Activated B cell treated with CpG ODN at 0.5 μM for 24 hours (primary cell): ENCODE measurements at regions not wholly inside any gene's neighbourhood (a gene's known extent, or its start where the extent isn't known, plus 50 kb on each side); places are given as distances from the start of the nearest gene placed in this dataset.

ENCODE experiments used
- ATAC-seq: fragments of 200-7000 bp; cut with Tn5 transposase; one replicate; pipeline ENCODE4 v1.10.0; 2021; ENCODE audit warnings: low read depth, mild to moderate bottlenecking, moderate library complexity
- CTCF ChIA-PET: fragments of 350-600 bp; sonication (Branson Sonifier 250); formaldehyde crosslinking; loops from one replicate; lab custom pipeline; 2021; ENCODE audit warnings: antibody characterized with exemption; lab: Charles Lee
- POLR2A ChIA-PET: fragments of 350-600 bp; sonication (Branson Sonifier 250); formaldehyde crosslinking; loops from one replicate; lab custom pipeline; 2021; ENCODE audit warnings: antibody characterized with exemption; lab: Charles Lee
- DNase-seq: peaks from one replicate; pipeline ENCODE4 v3.0.0; 2022
- H3K27ac Mint-ChIP-seq: one replicate; pipeline ENCODE4 v1.8.0; 2020; ENCODE audit warnings: mixed read lengths
- H3K27me3 Mint-ChIP-seq: one replicate; pipeline ENCODE4 v1.8.0; 2021; ENCODE audit warnings: mixed read lengths
- H3K36me3 Mint-ChIP-seq: one replicate; pipeline ENCODE4 v1.8.0; 2021; ENCODE audit warnings: low read depth, mixed read lengths
- H3K4me1 Mint-ChIP-seq: one replicate; pipeline ENCODE4 v1.8.0; 2021; ENCODE audit warnings: mixed read lengths
- H3K4me3 Mint-ChIP-seq: one replicate; pipeline ENCODE4 v1.8.0; 2020; ENCODE audit warnings: mild to moderate bottlenecking, mixed read lengths
- H3K9me3 Mint-ChIP-seq: one replicate; pipeline ENCODE4 v1.8.0; 2020; ENCODE audit warnings: mixed read lengths
- intact Hi-C: fragments of 100-400 bp; cut with micrococcal nuclease; formaldehyde crosslinking; loops from one replicate; pipeline ENCODE4 v1.15.1; 2024
- TF ChIP-seq, protein P1 (sequence below): fragments of 200-600 bp; IDR thresholded peaks from one replicate; pipeline ENCODE4 v1.8.0; 2022; ENCODE audit warnings: antibody characterized with exemption, mild to moderate bottlenecking

DNA sequence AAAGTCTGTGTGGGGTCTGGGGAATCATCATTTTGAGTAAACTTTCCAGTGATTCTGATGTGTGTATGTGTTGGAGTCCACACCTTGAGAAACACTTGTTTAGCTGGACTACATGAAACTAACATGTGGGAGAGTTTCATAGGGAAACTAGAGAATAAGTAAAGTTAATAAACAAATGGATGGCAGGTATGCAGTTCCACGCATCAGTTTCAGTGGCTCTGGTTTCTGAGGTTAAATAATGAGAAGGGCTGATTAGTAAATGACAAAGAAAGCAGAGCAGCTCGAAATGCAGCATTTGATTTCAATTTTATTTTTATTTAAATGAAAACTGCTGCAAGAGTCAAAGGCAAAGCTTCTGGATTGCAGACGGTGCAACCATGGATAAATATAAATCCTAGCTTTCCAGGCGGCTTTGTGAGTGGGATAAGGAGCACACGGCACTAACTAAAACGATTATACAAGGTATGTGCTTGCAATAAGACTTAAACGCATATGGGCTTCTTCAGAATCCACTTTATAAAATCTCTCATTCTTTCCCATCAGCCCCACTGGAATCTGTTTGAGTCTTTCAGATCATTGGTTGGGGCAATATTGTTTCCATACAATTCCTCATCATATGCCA, 310.7 kb downstream of the PLPP3 start:
- Mint-ChIP-seq H3K36me3 (no peaks in the 10 kb centered on the region), H3K27ac (no peak overlapping the region), H3K4me1 (no peaks in the 10 kb centered on the region), H3K9me3 (no peaks in the 10 kb centered on the region), H3K4me3 (no peak overlapping the region), H3K27me3 (peaks cover 13% of the 10 kb centered on the region)
- ATAC-seq: no peak
- ChIA-PET CTCF (interaction anchor here (0.9 kb wide), 1 partner anchor 8 kb away, joined by 3 read pairs; no protein-coding TSS in a partner anchor), POLR2A (no interaction called here)
- DNase-seq: no peak
- intact Hi-C loops: no loop called here
- TF ChIP-seq, protein P1, sequence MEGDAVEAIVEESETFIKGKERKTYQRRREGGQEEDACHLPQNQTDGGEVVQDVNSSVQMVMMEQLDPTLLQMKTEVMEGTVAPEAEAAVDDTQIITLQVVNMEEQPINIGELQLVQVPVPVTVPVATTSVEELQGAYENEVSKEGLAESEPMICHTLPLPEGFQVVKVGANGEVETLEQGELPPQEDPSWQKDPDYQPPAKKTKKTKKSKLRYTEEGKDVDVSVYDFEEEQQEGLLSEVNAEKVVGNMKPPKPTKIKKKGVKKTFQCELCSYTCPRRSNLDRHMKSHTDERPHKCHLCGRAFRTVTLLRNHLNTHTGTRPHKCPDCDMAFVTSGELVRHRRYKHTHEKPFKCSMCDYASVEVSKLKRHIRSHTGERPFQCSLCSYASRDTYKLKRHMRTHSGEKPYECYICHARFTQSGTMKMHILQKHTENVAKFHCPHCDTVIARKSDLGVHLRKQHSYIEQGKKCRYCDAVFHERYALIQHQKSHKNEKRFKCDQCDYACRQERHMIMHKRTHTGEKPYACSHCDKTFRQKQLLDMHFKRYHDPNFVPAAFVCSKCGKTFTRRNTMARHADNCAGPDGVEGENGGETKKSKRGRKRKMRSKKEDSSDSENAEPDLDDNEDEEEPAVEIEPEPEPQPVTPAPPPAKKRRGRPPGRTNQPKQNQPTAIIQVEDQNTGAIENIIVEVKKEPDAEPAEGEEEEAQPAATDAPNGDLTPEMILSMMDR: no peak

DNA sequence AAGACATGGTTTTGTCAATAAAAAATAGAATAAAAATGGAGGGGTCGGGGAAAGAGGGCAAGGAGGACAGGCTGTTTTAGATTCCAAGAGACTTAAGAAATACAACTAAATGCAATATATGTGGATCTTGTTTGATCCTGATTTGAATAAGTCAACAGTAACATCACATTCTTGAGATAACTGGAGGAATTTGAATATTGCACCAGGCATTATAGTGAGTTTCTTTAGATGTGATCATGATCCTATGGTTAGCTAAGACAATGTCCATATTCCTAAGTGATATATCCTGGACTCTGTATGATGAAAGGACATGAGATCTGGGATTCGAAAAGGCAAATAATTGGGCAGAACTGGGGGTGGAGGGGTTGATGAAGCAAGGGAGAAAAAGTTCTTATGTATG, 311.8 kb downstream of the PLPP3 start:
- no peak for ATAC-seq
- intact Hi-C loops: no loop called here
- H3K27me3 Mint-ChIP-seq: peaks cover 11% of the 10 kb centered on the region
- no peaks in the 10 kb centered on the region for H3K36me3 Mint-ChIP-seq
- no peak for DNase-seq
- no peak overlapping the region for H3K27ac Mint-ChIP-seq
- H3K4me1 Mint-ChIP-seq: no peaks in the 10 kb centered on the region
- CTCF ChIA-PET: no interaction called here
- no peak overlapping the region for H3K4me3 Mint-ChIP-seq
- no peaks in the 10 kb centered on the region for H3K9me3 Mint-ChIP-seq
- POLR2A ChIA-PET: no interaction called here
- TF ChIP-seq, protein P1: no peak

DNA sequence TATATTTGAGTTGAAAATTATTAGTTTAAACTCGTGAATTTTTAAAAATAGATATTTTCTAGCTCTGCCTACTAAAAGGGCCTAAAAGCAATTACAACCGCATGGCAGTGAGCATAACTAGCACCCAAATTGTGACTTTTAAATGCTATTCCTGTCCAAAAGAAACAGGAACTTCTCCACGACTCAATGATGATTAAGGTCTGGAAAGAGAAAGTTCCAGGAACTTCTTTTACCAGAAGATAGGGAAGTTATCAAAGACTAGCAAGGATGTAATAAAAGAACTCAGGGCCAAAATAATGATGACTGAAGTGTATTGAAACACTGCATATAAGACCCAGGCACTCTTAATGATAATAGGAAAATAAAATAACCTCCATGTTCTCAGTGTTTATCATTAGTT, 313.0 kb downstream of the PLPP3 start:
- CTCF ChIA-PET: no interaction called here
- no peaks in the 10 kb centered on the region for H3K4me1 Mint-ChIP-seq
- peaks cover 11% of the 10 kb centered on the region for H3K27me3 Mint-ChIP-seq
- H3K4me3 Mint-ChIP-seq: no peak overlapping the region
- no peak for ATAC-seq
- TF ChIP-seq, protein P1: no peak
- no peaks in the 10 kb centered on the region for H3K9me3 Mint-ChIP-seq
- POLR2A ChIA-PET: no interaction called here
- no peaks in the 10 kb centered on the region for H3K36me3 Mint-ChIP-seq
- intact Hi-C loops: no loop called here
- H3K27ac Mint-ChIP-seq: no peak overlapping the region
- no peak for DNase-seq

DNA sequence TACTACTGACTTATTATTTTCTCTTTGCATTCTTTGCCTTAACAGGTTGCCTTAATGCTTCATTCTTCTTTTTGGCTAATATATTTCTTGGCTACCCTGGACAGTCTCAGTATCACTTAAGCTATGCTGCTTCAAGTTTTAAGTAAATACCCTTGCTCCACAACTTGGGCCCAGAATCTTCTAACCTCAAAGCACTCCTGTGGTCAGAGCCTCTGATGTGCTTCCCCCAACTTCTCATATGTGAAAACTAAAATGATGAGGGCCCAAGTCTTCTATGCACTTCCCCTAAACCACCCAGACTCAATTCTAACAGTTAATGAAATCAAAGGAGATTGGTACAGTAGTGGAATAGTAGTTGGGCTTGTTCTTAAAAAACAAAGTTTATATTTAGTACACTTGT, 314.1 kb downstream of the PLPP3 start:
- intact Hi-C loops: no loop called here
- TF ChIP-seq, protein P1: no peak
- H3K27me3 Mint-ChIP-seq: peaks cover 13% of the 10 kb centered on the region

DNA sequence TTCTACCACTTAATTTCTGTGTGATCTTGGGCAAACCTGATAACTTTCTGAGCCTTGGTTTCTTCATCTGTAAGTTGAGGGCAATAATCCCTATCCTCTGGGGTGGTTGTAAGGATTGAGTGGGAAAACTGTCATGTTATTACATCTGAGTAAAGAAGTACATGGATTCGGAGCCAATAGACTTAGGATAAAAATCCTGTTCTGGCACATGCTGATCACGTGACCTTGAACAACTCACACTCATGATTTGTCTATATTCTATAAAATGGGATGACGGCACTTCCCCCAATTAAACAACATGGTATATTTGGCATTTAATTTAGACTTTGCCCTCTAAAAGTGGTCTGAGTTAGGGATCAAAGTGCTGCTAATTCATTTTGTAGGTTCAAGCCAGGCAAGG, 315.5 kb downstream of the PLPP3 start:
- ATAC-seq: no peak
- no peaks in the 10 kb centered on the region for H3K4me1 Mint-ChIP-seq
- no peak overlapping the region for H3K4me3 Mint-ChIP-seq
- POLR2A ChIA-PET: no interaction called here
- CTCF ChIA-PET: no interaction called here
- no peaks in the 10 kb centered on the region for H3K36me3 Mint-ChIP-seq
- intact Hi-C loops: no loop called here
- TF ChIP-seq, protein P1: no peak
- H3K27ac Mint-ChIP-seq: no peak overlapping the region
- peaks cover 4% of the 10 kb centered on the region for H3K9me3 Mint-ChIP-seq
- H3K27me3 Mint-ChIP-seq: peaks cover 9% of the 10 kb centered on the region
- no peak for DNase-seq

More for the DNA sequence above, 314.1 kb downstream of the PLPP3 start:
- CTCF ChIA-PET: no interaction called here
- Mint-ChIP-seq H3K36me3 (no peaks in the 10 kb centered on the region), H3K9me3 (peaks cover under 1% of the 10 kb centered on the region), H3K27ac (no peak overlapping the region), H3K4me1 (no peaks in the 10 kb centered on the region), H3K4me3 (no peak overlapping the region)
- ATAC-seq (no peak), DNase-seq (no peak)
- POLR2A ChIA-PET: no interaction called here
